Body of pancreas (tissue), 4 donors: ENCODE measurements at regions not wholly inside any gene's neighbourhood (a gene's known extent, or its start where the extent isn't known, plus 50 kb on each side); places are given as distances from the start of the nearest gene placed in this dataset.

ENCODE experiments used
- ATAC-seq: fragments of 150-250 bp; one replicate; pipeline ENCODE4 v1.9.1; 2016
- DNase-seq, 4 donors: peaks; one replicate each; pipeline ENCODE4 v3.0.0-alpha.2; 2019
- H3K27ac ChIP-seq, 4 donors: fragments of 200-600 bp; sonication (generic); 1 replicate in 3 of 4; 2 replicates in 1 of 4; pipeline versions ENCODE4 v1.5.1 to v1.6.1; 2016 to 2019; ENCODE audit warnings: mild to moderate bottlenecking in 1 of 4, mixed read lengths in 1 of 4, moderate library complexity in 1 of 4
- H3K27me3 ChIP-seq, 2 donors: fragments of 200-600 bp; sonication (generic); one replicate each; pipeline ENCODE4 v1.6.0; 2016; ENCODE audit warnings: mild to moderate bottlenecking in 1 of 2
- H3K36me3 ChIP-seq, 2 donors: fragments of 200-600 bp; sonication (generic); replicated peaks in 1 of 2; 2 replicates each; pipeline ENCODE4 v1.5.1; 2016; ENCODE audit warnings: low read depth in 2 of 2; ENCODE audit not compliant: insufficient read depth in 1 of 2
- H3K4me1 ChIP-seq: fragments of 200-600 bp; sonication (generic); one replicate; pipeline ENCODE4 v1.6.0; 2016
- H3K4me3 ChIP-seq, 2 donors: fragments of 200-600 bp; sonication (generic); 1 replicate in 1 of 2; 2 replicates in 1 of 2; pipeline ENCODE4 v1.5.1; 2016 to 2019
- H3K9me3 ChIP-seq, 3 donors: fragments of 200-600 bp; sonication (generic); 1 replicate in 2 of 3; 2 replicates in 1 of 3; pipeline ENCODE4 v1.5.1; 2016
- POLR2A ChIP-seq, 3 donors: fragments of 450-650 bp; IDR thresholded peaks; one replicate each; pipeline ENCODE4 v1.6.1; 2016; ENCODE audit warnings: antibody characterized with exemption in 3 of 3, mild to moderate bottlenecking in 2 of 3
- WGBS, 2 donors: methylation state at CpG; one replicate each; pipeline ENCODE4 v1.1.5; 2017; 5-methylcytosine and 5-hydroxymethylcytosine counted together
- intact Hi-C: fragments of 100-400 bp; cut with DNase I; formaldehyde crosslinking; loops from one replicate; pipeline ENCODE4 v1.15.1; 2023
- TF ChIP-seq, protein P1 (sequence below), 7 experiments: fragments of 450-650 bp in 4 of 7; fragments of 200-600 bp in 3 of 7; sonication (generic) in 3 of 7; IDR thresholded peaks; one replicate each; pipeline ENCODE4 v1.5.1; 2016 to 2019; ENCODE audit warnings: antibody characterized with exemption in 7 of 7

DNA sequence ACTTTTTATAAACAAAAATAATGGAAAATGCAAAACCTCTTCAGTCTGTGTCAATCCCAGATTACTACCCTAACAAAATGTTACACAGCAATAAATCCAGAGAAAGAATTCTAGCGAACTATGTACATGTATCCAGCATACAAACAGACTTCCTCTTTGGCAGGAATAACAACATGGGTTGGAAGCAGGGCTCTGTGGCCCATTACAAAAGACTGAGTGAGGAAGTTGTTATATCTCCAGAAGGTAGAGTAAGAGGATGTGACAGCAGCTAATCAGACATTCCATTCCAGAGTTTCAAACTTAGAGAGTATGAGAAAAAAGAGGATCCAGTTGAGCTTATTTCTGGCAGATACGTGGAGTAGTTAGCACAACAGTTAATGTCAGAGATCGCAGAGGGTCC is 294.0 kb upstream of the PLSCR5 start:
- Histone ChIP-seq H3K36me3 (no peaks in the 10 kb centered on the region), H3K4me3 (no peak overlapping the region), H3K27ac (no peak overlapping the region), H3K9me3 (no peaks in the 10 kb centered on the region), H3K4me1 (no peaks in the 10 kb centered on the region), H3K27me3 (no peaks in the 10 kb centered on the region)
- intact Hi-C loops, result no loop called here
- no peak for DNase-seq
- no peak for ATAC-seq
- WGBS, 2 donors, result 75 to 92% methylated on average over 3 of the region's 3 CpGs
- TF ChIP-seq, protein P1, sequence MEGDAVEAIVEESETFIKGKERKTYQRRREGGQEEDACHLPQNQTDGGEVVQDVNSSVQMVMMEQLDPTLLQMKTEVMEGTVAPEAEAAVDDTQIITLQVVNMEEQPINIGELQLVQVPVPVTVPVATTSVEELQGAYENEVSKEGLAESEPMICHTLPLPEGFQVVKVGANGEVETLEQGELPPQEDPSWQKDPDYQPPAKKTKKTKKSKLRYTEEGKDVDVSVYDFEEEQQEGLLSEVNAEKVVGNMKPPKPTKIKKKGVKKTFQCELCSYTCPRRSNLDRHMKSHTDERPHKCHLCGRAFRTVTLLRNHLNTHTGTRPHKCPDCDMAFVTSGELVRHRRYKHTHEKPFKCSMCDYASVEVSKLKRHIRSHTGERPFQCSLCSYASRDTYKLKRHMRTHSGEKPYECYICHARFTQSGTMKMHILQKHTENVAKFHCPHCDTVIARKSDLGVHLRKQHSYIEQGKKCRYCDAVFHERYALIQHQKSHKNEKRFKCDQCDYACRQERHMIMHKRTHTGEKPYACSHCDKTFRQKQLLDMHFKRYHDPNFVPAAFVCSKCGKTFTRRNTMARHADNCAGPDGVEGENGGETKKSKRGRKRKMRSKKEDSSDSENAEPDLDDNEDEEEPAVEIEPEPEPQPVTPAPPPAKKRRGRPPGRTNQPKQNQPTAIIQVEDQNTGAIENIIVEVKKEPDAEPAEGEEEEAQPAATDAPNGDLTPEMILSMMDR (IDR thresholded peaks at IDR 0.05), result no peak
- no peak for TF ChIP-seq POLR2A (IDR thresholded peaks at IDR 0.05)

GRCh38 chr3:146896711-146897110 is 291.6 kb upstream of the PLSCR5 start:
- WGBS, 2 donors, result 45 to 46% methylated on average over 4 of the region's 4 CpGs
- no peak for ATAC-seq
- intact Hi-C loops, result no loop called here

DNA sequence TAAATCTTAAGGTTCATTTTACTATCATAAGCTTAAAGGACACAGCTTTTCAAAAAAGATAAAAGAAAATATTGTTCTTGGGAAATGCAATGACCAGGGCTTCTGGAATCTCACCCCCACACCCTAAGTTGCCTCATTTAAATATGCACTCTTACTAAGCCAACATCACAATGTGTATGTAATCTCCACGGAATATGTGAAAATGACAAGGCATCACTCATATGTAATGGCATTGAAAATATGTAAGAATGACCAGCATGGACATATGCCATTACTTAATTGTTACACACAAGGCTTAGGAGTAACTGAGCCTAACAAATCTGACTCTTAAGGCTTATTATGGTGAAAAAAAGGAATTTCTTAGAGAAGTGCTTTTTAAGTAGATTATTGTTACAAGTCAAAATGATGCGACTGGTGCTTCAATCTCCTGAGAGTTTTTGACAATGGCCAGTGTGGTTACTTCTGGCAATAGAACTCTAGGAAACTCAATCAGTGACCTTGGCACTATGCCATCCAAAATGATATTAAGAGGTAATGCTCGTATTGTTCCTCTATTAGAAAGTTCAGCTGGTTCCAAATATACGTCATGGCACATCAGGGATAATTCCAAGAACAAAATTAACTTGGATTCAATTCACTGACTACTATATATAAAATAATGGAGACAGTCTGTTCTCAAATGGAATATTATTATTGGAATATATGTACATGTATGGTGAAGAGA is 290.0 kb upstream of the PLSCR5 start:
- TF ChIP-seq, protein P1 (IDR thresholded peaks at IDR 0.05), result no peak
- TF ChIP-seq POLR2A (IDR thresholded peaks at IDR 0.05), result no peak
- DNase-seq (no peak), ATAC-seq (no peak)
- Histone ChIP-seq H3K4me3 (no peak overlapping the region), H3K27ac (no peak overlapping the region), H3K36me3 (no peaks in the 10 kb centered on the region), H3K9me3 (no peaks in the 10 kb centered on the region), H3K4me1 (no peaks in the 10 kb centered on the region), H3K27me3 (no peaks in the 10 kb centered on the region)
- intact Hi-C loops, result no loop called here
- 33 to 34% methylated on average over 4 of the region's 4 CpGs for WGBS, 2 donors

More at GRCh38 chr3:146896711-146897110, 291.6 kb upstream of the PLSCR5 start:
- DNase-seq, result no peak
- Histone ChIP-seq H3K4me1 (no peaks in the 10 kb centered on the region), H3K4me3 (no peak overlapping the region), H3K9me3 (no peaks in the 10 kb centered on the region), H3K27me3 (no peaks in the 10 kb centered on the region), H3K27ac (no peak overlapping the region), H3K36me3 (no peaks in the 10 kb centered on the region)
- TF ChIP-seq, protein P1 (IDR thresholded peaks at IDR 0.05), result no peak
- TF ChIP-seq POLR2A (IDR thresholded peaks at IDR 0.05), result no peak

GRCh38 chr3:146894406-146894805 is 289.3 kb upstream of the PLSCR5 start:
- no peak for DNase-seq
- H3K27ac ChIP-seq, result no peak overlapping the region
- no peaks in the 10 kb centered on the region for H3K9me3 ChIP-seq
- no peaks in the 10 kb centered on the region for H3K4me1 ChIP-seq
- intact Hi-C loops, result no loop called here
- no peaks in the 10 kb centered on the region for H3K36me3 ChIP-seq
- no peak for TF ChIP-seq POLR2A (IDR thresholded peaks at IDR 0.05)
- TF ChIP-seq, protein P1 (IDR thresholded peaks at IDR 0.05), result no peak
- ATAC-seq, result no peak
- no peak overlapping the region for H3K4me3 ChIP-seq
- WGBS, 2 donors, result 68 to 73% methylated on average over 1 of the region's 1 CpG
- H3K27me3 ChIP-seq, result no peaks in the 10 kb centered on the region

DNA sequence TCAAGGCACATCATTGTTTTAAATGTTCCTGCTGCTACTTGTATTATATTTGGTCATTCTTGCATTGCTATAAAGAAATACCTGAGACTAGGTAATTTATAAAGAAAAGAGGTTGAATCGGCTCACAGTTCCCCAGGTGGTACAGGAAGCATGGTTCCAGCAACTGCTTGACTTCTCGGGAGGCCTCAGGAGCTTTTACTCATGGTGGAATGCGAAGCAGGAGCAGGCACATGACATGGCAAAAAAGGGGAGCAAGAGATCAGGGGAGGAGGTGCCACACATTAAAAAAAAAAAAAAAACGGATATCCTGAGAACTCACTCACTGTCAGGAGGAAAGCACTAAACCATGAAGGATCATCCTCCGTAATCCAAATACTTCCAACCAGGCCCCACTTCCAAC is 286.9 kb upstream of the PLSCR5 start:
- H3K4me3 ChIP-seq, result no peak overlapping the region
- ATAC-seq (no peak), DNase-seq (no peak)
- no peaks in the 10 kb centered on the region for H3K4me1 ChIP-seq
- intact Hi-C loops, result no loop called here
- H3K36me3 ChIP-seq, result no peaks in the 10 kb centered on the region
- 78 to 79% methylated on average over 5 of the region's 5 CpGs for WGBS, 2 donors
- H3K9me3 ChIP-seq, result no peaks in the 10 kb centered on the region
- no peak for TF ChIP-seq POLR2A (IDR thresholded peaks at IDR 0.05)
- TF ChIP-seq, protein P1 (IDR thresholded peaks at IDR 0.05), result no peak
- H3K27me3 ChIP-seq, result no peaks in the 10 kb centered on the region
- no peak overlapping the region for H3K27ac ChIP-seq
